HEK293T (cell line): ENCODE measurements at regions not wholly inside any gene's neighbourhood (a gene's known extent, or its start where the extent isn't known, plus 50 kb on each side); places are given as distances from the start of the nearest gene placed in this dataset.
"Not testable (repeated sequence)": the region's sequence is repeated elsewhere in the genome, so short reads cannot be mapped to it uniquely, and the experiment has no call there.

Experiments used
- BHLHE40 ChIP-seq: fragments of 450-650 bp; IDR thresholded peaks from 2 replicates; pipeline ENCODE4 v1.6.1; 2016; ENCODE audit warnings: mild to moderate bottlenecking, moderate library complexity, borderline replicate concordance
- CTBP1 ChIP-seq: fragments of 450-650 bp; IDR thresholded peaks from 2 replicates; pipeline ENCODE4 v1.6.1; 2016; ENCODE audit warnings: borderline replicate concordance
- ELF4 ChIP-seq: fragments of 450-650 bp; IDR thresholded peaks from 2 replicates; pipeline ENCODE4 v1.6.1; 2017; ENCODE audit warnings: antibody characterized with exemption
- FOXA1 ChIP-seq: fragments of 450-650 bp; IDR thresholded peaks from 2 replicates; pipeline ENCODE4 v1.6.1; 2016; ENCODE audit warnings: mild to moderate bottlenecking
- FOXK2 ChIP-seq: fragments of 450-650 bp; IDR thresholded peaks from 2 replicates; pipeline ENCODE4 v1.6.1; 2016; ENCODE audit warnings: mild to moderate bottlenecking
- LEF1 ChIP-seq: fragments of 450-650 bp; IDR thresholded peaks from 2 replicates; pipeline ENCODE4 v1.6.1; 2017; ENCODE audit warnings: mild to moderate bottlenecking, borderline replicate concordance
- NFRKB ChIP-seq: fragments of 450-650 bp; IDR thresholded peaks from 2 replicates; pipeline ENCODE4 v1.6.1; 2016; ENCODE audit warnings: mild to moderate bottlenecking, moderate library complexity
- PKNOX1 ChIP-seq: fragments of 450-650 bp; IDR thresholded peaks from 2 replicates; pipeline ENCODE4 v1.6.1; 2016
- SP1 ChIP-seq: fragments of 450-650 bp; IDR thresholded peaks from 2 replicates; pipeline ENCODE4 v1.6.1; 2017
- SUZ12 ChIP-seq: fragments of 450-650 bp; IDR thresholded peaks from 2 replicates; pipeline ENCODE4 v1.6.1; 2016; ENCODE audit warnings: mild to moderate bottlenecking
- TARDBP ChIP-seq: fragments of 450-650 bp; IDR thresholded peaks from 2 replicates; pipeline ENCODE4 v1.6.1; 2016
- ZNF384 ChIP-seq: fragments of 450-650 bp; IDR thresholded peaks from 2 replicates; pipeline ENCODE4 v1.6.1; 2016

- not testable (repeated sequence) for TF ChIP-seq FOXK2, PKNOX1, CTBP1, SUZ12, NFRKB, ZNF384, SP1, FOXA1, BHLHE40, LEF1, ELF4, TARDBP
Observed at GRCh38 chr7:65133087-65133486, 126.6 kb upstream of the ERV3-1 start.
